HG02973 (cell line): ENCODE measurements at regions not wholly inside any gene's neighbourhood (a gene's known extent, or its start where the extent isn't known, plus 50 kb on each side); places are given as distances from the start of the nearest gene placed in this dataset.

Experiments used
- ATAC-seq: cut with Tn5 transposase; IDR thresholded peaks from one replicate; pipeline ENCODE4 v1.9.1; 2021; ENCODE audit warnings: moderate library complexity; ENCODE audit not compliant: unreplicated experiment

DNA sequence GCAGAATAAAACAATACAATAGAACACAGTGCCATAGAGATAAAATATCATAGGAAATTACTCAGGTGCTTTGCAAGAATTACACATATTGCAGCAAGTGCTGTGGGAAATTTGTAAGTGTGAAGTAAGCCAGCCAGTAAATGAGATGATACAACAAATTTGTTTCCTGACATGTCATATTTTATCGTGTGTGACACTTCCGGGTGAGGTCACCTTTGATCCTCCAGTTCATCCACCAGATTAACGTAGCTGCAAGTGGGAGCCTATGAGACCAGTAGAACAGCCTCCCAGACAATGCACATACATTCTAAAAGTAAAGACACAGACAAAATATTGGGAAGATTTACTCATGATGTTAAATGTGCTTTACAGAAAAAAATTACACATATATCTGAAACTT is 72.2 kb downstream of the PRDM9 start:
- ATAC-seq: no peak

DNA sequence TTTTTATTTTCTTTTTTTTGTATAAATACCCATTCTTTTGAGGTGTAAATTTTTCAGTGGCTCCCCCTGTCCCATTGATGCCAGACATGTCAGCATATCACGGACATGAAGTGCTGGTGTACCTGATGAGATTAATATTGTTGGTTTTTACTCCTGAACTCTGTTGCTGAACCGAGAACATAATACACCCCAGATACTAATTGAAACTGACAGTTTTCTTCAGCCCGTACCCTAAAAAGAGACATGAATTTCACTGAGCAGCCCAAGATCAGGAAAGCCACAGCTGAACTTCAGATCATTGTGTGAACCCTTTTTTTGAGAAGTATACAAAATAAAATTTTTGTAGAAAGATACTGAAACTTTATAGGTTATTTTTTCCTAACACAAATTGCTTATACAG is 75.7 kb downstream of the PRDM9 start:
- ATAC-seq: no peak

DNA sequence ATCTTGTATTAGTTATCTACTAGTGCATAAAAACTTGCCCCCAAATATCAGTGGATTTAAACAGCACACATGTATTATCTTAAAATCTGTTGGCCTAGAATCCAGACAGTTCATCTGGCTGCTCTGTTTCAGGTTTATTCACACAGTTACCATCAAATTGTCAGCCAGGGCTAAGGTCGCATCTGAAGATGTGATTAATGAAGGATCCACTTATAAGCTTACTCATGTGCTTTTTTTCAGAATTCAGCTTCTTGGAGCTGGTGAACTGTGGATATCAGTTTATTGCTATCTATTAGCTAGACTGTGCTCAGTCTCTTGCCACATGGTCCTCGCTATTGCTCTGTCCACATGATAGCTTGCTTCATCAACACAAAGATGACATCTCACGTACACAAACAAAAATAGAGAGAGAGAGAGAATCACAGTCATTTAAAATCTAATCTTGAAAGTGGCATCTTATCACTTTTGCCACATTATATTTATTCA is 81.5 kb downstream of the PRDM9 start:
- no peak for ATAC-seq

DNA sequence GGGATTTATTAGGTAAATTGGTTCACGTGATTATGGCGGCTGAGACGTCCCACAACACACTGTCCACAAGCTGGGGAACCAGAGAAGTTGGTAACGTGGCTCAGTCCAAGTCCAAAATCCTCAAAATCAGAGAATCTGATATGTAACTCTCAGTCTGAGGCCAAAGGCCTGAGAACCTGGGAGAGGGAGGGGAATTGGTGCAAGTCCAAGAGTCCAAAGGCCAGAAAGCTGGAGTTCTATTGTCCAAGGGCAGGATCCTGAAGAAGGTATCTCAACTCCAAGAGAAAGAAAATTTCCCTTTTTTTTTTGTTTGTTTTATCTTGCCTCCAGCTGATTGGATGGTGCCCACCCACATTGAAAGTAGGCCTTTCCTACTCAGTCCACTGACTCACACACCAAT is 83.8 kb downstream of the PRDM9 start:
- no peak for ATAC-seq

DNA sequence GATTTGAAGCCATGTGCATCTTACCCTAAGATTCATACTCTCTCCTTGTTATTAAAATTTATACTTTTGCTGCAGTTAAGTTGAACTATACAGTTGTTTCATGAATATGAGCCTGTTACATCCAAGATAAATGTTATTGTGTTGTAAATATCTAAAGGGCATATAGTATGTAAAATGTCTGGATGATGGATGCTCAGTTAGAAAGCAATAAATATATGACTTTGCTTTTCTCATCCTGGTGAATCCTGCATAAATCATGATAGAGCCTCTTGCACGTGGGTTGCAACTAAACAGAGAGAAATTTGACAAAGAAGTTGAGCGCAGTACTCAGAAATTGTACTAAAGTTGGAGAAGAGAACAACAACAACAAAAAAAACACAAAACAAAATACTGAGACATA is 99.5 kb downstream of the PRDM9 start:
- no peak for ATAC-seq

DNA sequence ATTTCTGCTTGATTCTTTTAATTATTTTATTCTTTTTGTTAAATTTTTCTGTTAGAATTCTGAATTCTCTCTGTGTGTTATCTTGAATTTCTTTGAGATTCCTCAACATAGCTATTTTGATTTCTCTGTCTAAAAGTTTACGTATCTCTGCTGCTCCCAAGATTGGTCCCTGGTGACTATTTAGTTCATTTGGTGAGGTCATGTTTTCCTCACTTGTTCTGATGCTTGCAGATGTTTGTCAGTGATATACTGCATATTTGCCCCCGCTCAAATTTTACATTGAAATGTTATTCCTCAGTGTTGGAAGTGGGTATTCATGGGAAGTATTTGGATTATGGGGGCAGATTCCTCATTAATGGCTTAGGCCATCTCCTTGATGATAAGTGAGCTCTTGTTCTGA is 105.3 kb downstream of the PRDM9 start:
- no peak for ATAC-seq

DNA sequence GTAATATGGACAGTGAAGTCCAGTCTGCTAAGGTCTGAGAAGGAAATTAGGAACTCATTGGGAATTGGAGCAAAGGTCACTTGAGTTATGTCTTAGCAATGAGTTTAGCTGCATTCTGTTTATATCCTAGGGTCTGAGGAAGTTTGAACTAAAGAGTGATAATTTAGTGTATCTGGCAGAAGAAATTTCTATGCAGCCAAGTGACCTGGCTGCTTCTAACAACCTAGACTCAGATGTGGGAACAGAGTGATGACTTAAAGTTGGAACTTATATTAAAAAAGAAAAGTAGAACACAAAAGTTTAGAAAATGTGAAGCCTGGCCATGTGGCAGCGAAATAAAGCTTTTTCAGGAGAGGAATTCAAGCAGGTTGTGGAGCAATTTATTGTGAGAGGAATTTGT is 106.2 kb downstream of the PRDM9 start:
- ATAC-seq: no peak

DNA sequence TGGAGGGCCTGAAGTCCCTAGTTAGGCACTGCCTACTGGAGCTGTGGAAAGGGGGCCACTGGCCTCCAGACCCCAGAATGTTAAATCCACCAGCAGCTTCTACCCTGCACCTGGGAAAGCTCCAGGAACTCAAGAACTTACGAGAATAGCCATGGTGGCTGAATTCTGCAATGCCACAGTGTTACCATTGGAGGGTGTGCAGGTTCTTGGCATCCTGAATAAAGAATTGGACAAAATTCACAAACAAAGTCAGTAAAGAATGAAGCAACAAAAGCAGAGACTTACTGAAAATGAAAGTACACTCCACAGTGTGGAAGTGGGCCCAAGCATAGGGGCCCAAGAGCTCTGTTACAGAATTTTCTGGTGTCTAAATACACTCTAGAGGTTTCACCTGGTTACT is 107.0 kb downstream of the PRDM9 start:
- ATAC-seq: no peak

DNA sequence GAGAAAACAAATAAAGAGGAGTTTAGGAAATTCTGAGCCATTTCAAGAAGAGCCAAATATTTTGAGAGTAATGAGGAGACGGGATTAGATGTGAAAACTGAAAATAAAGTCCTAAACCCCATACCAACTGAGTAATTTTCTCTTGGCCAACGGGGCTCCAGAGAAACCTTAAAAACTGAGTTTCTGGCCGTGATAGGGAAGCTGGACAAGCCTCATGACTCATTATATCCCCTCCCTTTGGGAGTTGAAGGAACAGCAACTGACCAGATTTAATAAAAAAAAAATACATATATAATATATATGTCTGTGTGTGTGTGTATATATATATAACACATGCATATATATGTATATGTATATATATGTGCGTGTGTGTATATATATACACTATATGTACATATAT is 119.6 kb downstream of the PRDM9 start:
- ATAC-seq: no peak

DNA sequence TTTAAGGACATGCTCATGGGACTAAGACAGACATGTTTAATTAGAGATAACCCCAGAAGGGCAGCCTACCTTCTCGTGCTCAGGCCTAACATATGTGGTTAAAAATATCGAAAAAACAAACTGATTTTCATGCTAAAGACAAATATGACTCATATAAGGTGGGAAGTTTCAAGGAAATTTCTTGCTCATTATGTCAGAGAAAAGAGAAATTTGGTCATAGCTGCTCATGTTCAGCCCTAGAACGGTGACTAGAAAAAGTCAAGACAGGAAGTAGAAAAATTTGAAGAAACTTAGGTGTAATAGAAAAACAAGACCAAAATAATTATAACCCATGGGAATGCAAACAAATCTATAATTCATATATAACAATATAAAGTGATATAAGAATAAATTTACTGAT is 120.6 kb downstream of the PRDM9 start:
- ATAC-seq: no peak

DNA sequence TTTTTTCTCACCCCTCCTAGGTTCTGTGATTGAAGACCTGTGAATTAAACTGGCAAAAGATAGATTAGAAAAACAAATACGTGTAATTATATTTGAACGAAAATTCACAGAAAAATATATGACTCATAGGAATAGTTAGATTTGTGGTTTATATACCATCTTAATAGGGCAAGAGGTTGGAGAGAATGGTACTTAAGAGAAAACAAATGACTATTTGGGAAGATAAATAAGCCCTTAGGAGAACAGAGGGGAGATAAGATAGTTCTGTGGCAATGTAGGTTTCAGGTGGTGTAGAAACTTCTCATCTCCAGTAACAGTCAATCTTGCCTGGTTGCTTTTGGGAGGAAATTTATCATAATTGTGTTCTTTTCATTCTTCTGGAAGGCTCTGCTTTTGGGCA is 122.0 kb downstream of the PRDM9 start:
- ATAC-seq: no peak

DNA sequence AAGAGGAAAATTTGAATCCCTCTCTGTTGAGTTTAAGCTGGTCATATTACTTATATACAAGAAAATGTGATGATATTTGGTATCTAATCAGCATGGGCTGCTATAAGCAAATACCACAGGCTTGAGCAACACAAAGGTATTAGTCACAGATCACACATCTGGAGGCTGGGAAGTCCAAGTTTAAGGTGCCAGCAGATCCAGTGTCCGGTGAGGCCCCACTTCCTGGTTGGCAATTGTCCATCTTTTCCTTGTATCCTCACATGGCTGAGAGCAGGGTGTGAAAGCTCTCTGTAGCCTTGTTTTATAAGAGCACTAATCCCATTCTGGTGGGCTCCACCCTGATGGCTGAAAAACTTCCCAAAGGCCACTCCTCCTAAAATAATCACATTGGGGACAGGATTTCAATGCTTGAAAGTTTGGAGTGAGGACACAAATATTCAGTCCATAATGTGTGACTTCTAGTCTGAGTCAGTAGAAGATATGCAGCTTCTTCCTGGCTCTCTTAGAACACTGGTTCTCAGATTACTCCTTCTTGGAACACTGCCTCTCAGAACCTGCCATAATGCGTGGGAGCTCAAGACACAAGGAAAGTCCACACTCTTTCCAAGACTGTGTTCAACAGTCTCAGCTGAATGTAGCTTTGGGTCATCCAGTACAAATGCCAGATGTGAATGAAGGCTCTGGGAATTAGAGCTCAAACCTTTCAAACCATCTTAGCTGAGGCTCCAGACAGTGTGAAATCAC is 124.1 kb downstream of the PRDM9 start:
- no peak for ATAC-seq

DNA sequence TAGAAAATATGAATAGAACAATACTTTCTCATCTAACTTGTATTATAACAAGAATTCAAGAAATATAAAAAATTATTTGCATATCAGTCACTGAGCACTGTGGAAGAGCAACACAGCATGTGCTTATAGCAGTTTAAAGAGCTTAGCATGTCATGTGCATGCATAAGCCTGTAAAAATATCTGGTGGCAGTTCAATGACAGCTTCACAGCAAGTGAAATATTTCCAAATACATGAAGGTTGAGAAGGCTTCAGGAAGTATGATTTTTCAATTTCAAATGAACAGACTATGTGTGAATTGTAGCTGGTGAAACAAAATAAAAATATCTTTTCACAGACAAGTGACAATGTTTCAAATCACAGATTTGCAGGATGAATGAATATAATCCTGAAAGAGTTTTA is 128.5 kb downstream of the PRDM9 start:
- no peak for ATAC-seq

DNA sequence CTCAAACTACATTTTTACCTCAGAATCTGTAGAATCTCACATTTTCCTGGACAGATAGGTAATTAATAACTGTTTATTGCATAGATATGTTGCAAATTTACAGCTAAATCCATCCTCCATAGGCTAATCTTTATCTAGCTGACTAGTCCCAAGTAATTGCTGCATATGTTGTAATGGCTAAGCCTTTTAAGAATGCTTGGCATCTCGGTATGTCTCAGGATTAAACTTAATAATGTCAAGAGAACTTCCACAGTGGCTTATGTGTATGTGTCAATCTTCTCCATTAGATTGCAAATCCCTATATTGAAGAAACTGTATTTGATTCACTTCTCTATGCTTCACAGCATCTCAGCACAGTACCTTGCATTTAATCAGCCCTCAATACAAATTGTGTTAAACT is 131.9 kb downstream of the PRDM9 start:
- no peak for ATAC-seq

DNA sequence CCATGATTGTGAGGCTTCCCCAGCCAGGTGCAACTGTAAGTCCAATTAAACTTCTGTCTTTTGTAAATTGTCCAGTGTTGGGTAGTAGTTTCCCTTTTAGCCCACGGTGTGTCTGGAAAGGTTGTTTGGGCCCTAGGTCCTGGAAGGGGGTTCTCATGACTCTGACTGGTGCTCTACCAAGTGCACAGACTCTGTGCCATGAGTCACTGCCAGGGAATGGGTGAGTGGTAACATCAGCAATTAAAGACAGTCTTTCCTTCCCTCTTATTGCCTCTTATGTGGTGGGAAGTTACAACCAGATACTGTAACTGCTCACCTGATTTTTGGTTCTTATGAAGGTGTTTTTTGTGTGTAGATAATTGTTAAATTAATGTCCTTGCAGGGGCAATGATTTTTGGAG is 141.2 kb downstream of the PRDM9 start:
- no peak for ATAC-seq

DNA sequence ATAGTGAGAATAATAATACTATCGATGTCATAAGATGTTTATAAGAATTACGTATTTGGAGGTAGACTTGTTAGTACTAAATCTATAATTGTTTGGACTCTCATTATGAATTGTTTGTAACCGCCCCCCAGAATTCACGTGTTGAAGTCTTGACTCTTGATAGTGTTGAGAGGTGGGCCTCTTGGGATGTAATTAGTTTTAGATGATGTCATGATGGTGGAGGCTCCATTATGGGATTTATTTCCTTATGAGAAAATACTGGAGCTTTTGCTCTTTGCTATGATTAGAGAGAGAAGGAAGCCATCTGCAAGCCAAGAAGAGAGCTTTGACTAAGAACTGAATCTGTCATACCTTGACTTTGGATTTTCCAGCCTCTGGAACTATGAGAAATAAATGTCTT is 142.2 kb downstream of the PRDM9 start:
- ATAC-seq: no peak

DNA sequence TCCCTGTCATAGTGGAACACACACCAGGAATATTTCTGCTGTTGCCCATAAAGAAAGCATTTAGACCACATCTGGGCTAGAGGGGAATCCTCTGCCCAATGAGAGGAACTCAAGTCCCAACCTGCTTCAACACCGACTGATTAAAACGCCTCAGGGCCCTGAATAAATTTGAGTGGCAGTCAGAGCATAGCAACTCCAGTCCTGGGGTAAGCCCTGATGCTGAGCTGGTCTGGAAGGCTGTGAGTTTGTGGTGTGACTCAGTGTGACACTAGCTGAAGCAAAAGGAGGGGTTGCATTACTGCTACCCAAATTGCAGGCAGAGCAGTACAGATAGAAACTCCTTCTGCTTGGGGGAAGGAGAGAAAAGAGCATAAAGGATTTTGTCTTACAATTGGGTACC is 148.3 kb downstream of the PRDM9 start:
- ATAC-seq: no peak

DNA sequence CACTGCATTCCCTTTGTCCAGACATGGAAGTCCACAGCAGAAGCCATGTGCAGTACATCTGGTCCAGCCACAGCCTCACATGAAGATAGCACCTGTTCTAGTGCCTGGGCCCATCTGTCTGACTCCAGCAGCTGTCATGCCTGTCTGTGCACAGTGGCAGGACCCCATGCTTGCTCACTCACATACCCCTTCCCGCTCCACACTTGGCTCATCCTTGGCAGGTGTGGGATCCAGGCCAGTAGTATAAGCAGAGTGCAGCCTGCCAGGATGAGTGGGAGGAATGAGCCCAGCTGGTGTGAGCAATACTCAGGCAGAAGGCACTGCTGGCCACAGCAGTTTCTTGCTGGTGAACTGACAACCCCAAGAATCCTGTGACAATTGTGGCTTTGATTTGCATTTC is 168.0 kb downstream of the PRDM9 start:
- no peak for ATAC-seq

DNA sequence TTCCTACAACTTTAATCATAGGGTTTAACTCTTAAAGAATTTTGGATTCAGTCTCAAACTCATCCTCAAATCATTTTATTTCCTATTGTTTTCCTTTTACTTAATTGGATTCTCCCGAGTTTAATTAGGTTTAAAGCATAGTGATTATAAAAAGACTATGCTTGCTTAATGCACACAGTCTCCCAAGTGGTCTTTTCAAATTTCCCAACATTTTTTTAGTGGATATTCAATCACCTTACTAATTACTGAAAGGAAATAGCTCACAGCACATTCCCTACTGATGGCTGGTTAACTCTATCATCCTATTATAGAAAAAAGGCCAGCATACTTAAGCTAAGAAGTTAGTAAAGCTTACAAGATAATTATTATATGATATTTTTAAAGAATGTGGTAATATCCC is 170.6 kb downstream of the PRDM9 start:
- ATAC-seq: no peak

DNA sequence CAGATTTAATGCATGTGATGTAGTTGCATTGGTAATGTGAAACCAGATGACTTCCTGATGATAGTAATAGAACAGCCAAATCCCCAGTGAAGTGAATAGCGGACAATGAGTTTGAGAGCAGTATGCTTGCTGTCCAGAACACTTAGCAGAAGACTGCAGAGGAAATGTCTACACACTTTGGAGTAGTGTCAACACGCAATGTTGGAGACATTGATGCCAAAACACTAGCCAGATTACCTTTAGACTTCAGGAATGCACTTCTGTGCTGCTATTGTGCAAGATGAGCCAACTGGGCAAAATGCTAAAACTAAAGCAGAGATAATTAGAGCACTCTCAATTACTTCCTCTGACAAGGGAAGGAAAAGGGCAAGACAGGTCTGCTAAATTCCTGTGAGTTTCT is 176.7 kb downstream of the PRDM9 start:
- no peak for ATAC-seq

DNA sequence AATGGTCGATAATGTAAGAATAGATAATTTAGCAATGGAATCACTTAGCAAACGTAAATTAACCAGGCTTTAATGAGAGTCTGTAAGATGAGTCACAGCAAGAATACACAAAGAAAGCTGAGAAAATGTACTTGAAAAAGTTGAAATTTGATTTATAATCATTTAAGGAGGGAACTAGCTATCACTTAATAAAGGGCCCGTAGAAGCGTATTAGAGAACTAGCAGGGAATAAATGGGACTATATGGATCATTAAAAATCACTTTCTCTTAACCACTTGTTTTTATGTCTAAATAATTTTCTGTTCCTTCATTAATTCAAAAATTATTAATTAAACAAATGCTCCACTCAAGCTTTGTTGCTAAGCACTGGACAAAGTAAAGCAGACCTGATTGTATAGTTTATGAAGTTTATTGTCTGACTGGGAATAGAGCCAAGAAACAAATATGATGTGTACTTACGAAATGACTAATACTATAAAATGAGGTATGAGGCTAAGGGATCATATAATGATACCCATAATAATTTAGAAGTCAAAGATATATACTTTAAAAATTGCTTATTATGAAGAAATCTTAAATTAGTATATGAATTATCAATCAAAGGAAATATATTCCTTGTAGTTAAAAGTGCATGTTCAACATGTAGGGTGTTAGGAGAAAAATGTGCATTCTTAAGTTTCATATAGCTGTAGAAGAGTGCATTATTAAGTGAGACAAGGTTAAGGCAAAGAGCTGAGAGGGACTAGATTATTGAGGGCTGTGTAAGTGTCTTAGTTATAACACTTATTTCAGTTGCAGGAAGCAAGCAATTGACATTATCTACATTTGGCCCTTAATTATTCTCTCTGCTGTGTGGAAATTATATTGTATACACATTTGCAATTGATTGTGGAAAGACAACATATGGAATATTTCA is 196.8 kb downstream of the PRDM9 start:
- ATAC-seq: no peak

DNA sequence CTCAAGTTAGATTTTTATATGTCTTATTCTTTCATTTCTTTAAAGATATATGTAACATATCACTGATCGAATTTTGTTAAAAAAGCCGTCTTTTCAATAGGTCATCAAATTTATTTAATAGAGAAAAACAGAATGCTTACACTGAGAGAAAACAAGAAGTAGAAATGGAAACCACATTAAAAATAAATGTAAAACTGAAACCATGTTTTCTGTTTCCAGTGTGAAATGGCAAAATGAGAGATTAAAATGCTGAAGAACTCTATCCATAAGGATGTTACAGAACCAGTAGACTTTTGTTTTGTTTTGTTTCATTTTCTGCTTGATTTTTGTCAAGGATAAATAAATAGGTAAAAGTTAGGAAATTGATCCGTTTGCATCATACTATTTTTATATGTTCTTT is 210.1 kb downstream of the PRDM9 start:
- ATAC-seq: peak; percentile 54
